HCT116 (cell line): ENCODE measurements at regions not wholly inside any gene's neighbourhood (a gene's known extent, or its start where the extent isn't known, plus 50 kb on each side); places are given as distances from the start of the nearest gene placed in this dataset.

Experiments used
- ATAC-seq: fragments of 200-7000 bp; cut with Tn5 transposase; 2 replicates; pipeline ENCODE4 v1.9.1; 2020; ENCODE audit warnings: mild to moderate bottlenecking, moderate library complexity
- BruUV-seq: library from RNA; stranded (reverse); fragments of 400-500 nt; replicated peaks from 2 replicates; lab custom pipeline; 2021; lab: Mats Ljungman, UMichigan
- CTCF ChIA-PET: fragments of 300-600 bp; sonication (Branson Sonifier 250); formaldehyde crosslinking; loops from one replicate; lab custom pipeline; 2021; ENCODE audit warnings: antibody characterized with exemption; lab: Charles Lee
- POLR2A ChIA-PET: fragments of 300-600, 350-600 bp; sonication (Branson Sonifier 250); formaldehyde crosslinking; loops from one replicate; lab custom pipeline; 2021; ENCODE audit warnings: antibody characterized with exemption; lab: Charles Lee
- RAD21 ChIA-PET, 2 experiments: fragments of 300-600 bp; sonication (Branson Sonifier 250); formaldehyde crosslinking; loops; one replicate each; lab custom pipeline; 2023; ENCODE audit warnings: low total read pairs in 2 of 2; ENCODE audit not compliant: uncharacterized antibody in 2 of 2, unreplicated experiment in 2 of 2, low non-redundant PET in 1 of 2; lab: Charles Lee
- DNase-seq: peaks from one replicate; pipeline ENCODE4 v3.0.0-alpha.2; 2010; ENCODE audit warnings: low read depth, low spot score
- H2AFZ ChIP-seq: fragments of 200-600 bp; shearing (Covaris generic), sonication (generic); 2 replicates; pipeline ENCODE4 v1.6.1; 2017; ENCODE audit warnings: low read depth, mixed run types, mixed read lengths, antibody characterized with exemption, low read length; ENCODE audit not compliant: poor library complexity, severe bottlenecking
- H3K27ac ChIP-seq: 2 replicates; pipeline ENCODE4 v1.5.1; 2012; ENCODE audit warnings: low read depth, low read length
- H3K27me3 ChIP-seq: fragments of 200-600 bp; sonication (generic); 2 replicates; pipeline ENCODE4 v1.6.1; 2016; ENCODE audit warnings: mixed run types, low read length, mixed read lengths; ENCODE audit not compliant: insufficient read depth
- H3K36me3 ChIP-seq, 2 experiments: fragments of 200-500 bp in 1 of 2; fragments of 200-600 bp in 1 of 2; sonication (Bioruptor generic) in 1 of 2; sonication (generic) in 1 of 2; 2 replicates each; pipeline versions ENCODE4 v1.5.1 to v1.6.1; 2014 to 2016; ENCODE audit warnings: low read length in 2 of 2, inconsistent platforms in 1 of 2, mixed read lengths in 1 of 2, mixed run types in 1 of 2; ENCODE audit not compliant: insufficient read depth in 2 of 2, control insufficient read depth in 1 of 2
- H3K4me1 ChIP-seq, 2 experiments: fragments of 200-600 bp in 1 of 2; sonication (generic) in 1 of 2; 2 replicates each; pipeline versions ENCODE4 v1.5.1 to v1.6.1; 2012 to 2017; ENCODE audit warnings: low read length in 2 of 2, inconsistent platforms in 1 of 2, mild to moderate bottlenecking in 1 of 2, mixed read lengths in 1 of 2, mixed run types in 1 of 2, moderate library complexity in 1 of 2; ENCODE audit not compliant: insufficient read depth in 2 of 2, control insufficient read depth in 1 of 2
- H3K4me2 ChIP-seq: fragments of 200-600 bp; sonication (generic); 2 replicates; pipeline ENCODE4 v1.6.1; 2017; ENCODE audit warnings: mixed run types, low read length, mixed read lengths
- H3K4me3 ChIP-seq, 2 experiments: fragments of 200-600 bp in 1 of 2; sonication (generic) in 1 of 2; replicated peaks in 1 of 2; 2 replicates each; pipeline ENCODE4 v1.5.1; 2011 to 2016; ENCODE audit warnings: low read length in 2 of 2, control low read depth in 1 of 2, low read depth in 1 of 2, mild to moderate bottlenecking in 1 of 2, mixed read lengths in 1 of 2, mixed run types in 1 of 2
- H3K79me2 ChIP-seq: fragments of 200-600 bp; sonication (generic); 2 replicates; pipeline ENCODE4 v1.6.1; 2017; ENCODE audit warnings: mild to moderate bottlenecking, mixed run types, low read length, moderate library complexity, mixed read lengths; ENCODE audit not compliant: insufficient read depth
- H3K9ac ChIP-seq: fragments of 200-600 bp; sonication (generic); 2 replicates; pipeline ENCODE4 v1.6.1; 2016; ENCODE audit warnings: low read length, mixed read lengths
- H3K9me2 ChIP-seq: fragments of 200-600 bp; sonication (generic), shearing (Covaris generic); 2 replicates; pipeline ENCODE4 v1.6.1; 2017; ENCODE audit warnings: mixed run types, mild to moderate bottlenecking, moderate library complexity; ENCODE audit not compliant: insufficient read depth
- H3K9me3 ChIP-seq, 2 experiments: fragments of 200-500 bp in 1 of 2; fragments of 200-600 bp in 1 of 2; sonication (Bioruptor generic) in 1 of 2; sonication (generic) in 1 of 2; 2 replicates each; pipeline ENCODE4 v1.6.1; 2014 to 2017; ENCODE audit warnings: low read length in 2 of 2, mixed read lengths in 2 of 2, inconsistent platforms in 1 of 2, low read depth in 1 of 2, mild to moderate bottlenecking in 1 of 2, mixed run types in 1 of 2, moderate library complexity in 1 of 2; ENCODE audit not compliant: control insufficient read depth in 1 of 2, insufficient read depth in 1 of 2
- H4K20me1 ChIP-seq: fragments of 200-600 bp; sonication (generic), shearing (Covaris generic); 2 replicates; pipeline ENCODE4 v1.6.1; 2017; ENCODE audit warnings: mixed run types, mild to moderate bottlenecking, moderate library complexity; ENCODE audit not compliant: insufficient read depth
- CBX3 ChIP-seq: IDR thresholded peaks from 2 replicates; pipeline ENCODE4 v1.6.1; 2012; ENCODE audit warnings: low read depth
- FOSL1 ChIP-seq: IDR thresholded peaks from 2 replicates; pipeline ENCODE4 v1.6.1; 2012; ENCODE audit warnings: low read depth
- JUND ChIP-seq: IDR thresholded peaks from 2 replicates; pipeline ENCODE4 v1.6.1; 2012
- YY1 ChIP-seq: IDR thresholded peaks from 2 replicates; pipeline ENCODE4 v1.6.1; 2011; ENCODE audit warnings: low read length, low read depth, moderate library complexity, mild to moderate bottlenecking; ENCODE audit not compliant: insufficient replicate concordance; ENCODE audit errors: extremely low read depth
- intact Hi-C: fragments of 100-400 bp; cut with micrococcal nuclease; formaldehyde crosslinking; loops from 2 replicates; pipeline ENCODE4 v1.10.0; 2022
- TF ChIP-seq, protein P1 (sequence below): IDR thresholded peaks from 2 replicates; pipeline ENCODE4 v1.6.1; 2011; ENCODE audit warnings: mild to moderate bottlenecking, low read length, moderate library complexity; ENCODE audit not compliant: insufficient replicate concordance; ENCODE audit errors: extremely low read depth
- TF ChIP-seq, protein P2 (sequence below): IDR thresholded peaks from 2 replicates; pipeline ENCODE4 v1.6.1; 2012
- TF ChIP-seq, protein P3 (sequence below): IDR thresholded peaks from 2 replicates; pipeline ENCODE4 v1.6.1; 2012
- TF ChIP-seq, protein P4 (sequence below), 3 experiments: fragments of 200-600 bp in 1 of 3; sonication (generic) in 1 of 3; IDR thresholded peaks in 2 of 3; conservative IDR thresholded peaks in 1 of 3; 2 replicates each; pipeline ENCODE4 v1.5.1; 2012 to 2017; ENCODE audit warnings: low read depth in 2 of 3, low read length in 2 of 3, antibody characterized with exemption in 1 of 3, borderline replicate concordance in 1 of 3, control low read depth in 1 of 3, mild to moderate bottlenecking in 1 of 3, mixed read lengths in 1 of 3, mixed run types in 1 of 3, moderate library complexity in 1 of 3; ENCODE audit not compliant: insufficient read depth in 1 of 3

DNA sequence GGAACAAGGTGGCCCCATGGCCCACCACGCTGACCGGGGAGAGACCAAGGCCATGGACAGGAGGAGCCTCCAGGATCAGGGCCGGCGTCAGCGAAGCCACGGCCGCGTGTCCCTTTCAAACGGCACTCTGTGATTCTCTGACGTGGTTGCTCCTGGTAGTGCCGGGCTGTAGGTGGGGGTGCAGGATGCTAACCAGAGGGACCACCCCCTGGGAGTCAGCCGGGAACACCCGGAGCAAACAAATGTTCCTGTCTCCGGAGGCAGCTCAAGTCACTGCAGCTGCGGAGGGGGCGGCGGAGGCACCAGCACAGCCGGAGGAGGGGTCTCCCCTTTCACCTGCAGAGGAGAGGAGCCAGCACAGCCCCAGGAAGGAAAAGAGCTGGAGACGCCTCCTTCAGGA lies 750.6 kb upstream of the SALL3 start:
- Histone ChIP-seq H3K4me2 (no peak overlapping the region), H3K4me3 (no peak overlapping the region), H3K79me2 (no peaks in the 10 kb centered on the region), H3K9me3 (peaks cover 7 to 16% of the 10 kb centered on the region in 2 experiments; a peak in 2 of 4 replicates), H3K4me1 (no peaks in the 10 kb centered on the region), H4K20me1 (no peaks in the 10 kb centered on the region), H3K9ac (no peak overlapping the region)
- no peak for ATAC-seq
- intact Hi-C loops, result no loop called here
- CTCF ChIA-PET, result no interaction called here
- RAD21 ChIA-PET, result no interaction called here
- POLR2A ChIA-PET, result no interaction called here
- TF ChIP-seq, protein P1, sequence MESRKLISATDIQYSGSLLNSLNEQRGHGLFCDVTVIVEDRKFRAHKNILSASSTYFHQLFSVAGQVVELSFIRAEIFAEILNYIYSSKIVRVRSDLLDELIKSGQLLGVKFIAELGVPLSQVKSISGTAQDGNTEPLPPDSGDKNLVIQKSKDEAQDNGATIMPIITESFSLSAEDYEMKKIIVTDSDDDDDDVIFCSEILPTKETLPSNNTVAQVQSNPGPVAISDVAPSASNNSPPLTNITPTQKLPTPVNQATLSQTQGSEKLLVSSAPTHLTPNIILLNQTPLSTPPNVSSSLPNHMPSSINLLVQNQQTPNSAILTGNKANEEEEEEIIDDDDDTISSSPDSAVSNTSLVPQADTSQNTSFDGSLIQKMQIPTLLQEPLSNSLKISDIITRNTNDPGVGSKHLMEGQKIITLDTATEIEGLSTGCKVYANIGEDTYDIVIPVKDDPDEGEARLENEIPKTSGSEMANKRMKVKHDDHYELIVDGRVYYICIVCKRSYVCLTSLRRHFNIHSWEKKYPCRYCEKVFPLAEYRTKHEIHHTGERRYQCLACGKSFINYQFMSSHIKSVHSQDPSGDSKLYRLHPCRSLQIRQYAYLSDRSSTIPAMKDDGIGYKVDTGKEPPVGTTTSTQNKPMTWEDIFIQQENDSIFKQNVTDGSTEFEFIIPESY, result no peak
- TF ChIP-seq, protein P2, sequence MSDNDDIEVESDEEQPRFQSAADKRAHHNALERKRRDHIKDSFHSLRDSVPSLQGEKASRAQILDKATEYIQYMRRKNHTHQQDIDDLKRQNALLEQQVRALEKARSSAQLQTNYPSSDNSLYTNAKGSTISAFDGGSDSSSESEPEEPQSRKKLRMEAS, result no peak
- TF ChIP-seq CBX3 (no peak), JUND (no peak), YY1 (no peak), FOSL1 (no peak)
- TF ChIP-seq, protein P3, sequence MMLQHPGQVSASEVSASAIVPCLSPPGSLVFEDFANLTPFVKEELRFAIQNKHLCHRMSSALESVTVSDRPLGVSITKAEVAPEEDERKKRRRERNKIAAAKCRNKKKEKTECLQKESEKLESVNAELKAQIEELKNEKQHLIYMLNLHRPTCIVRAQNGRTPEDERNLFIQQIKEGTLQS, result no peak
- TF ChIP-seq, protein P4, sequence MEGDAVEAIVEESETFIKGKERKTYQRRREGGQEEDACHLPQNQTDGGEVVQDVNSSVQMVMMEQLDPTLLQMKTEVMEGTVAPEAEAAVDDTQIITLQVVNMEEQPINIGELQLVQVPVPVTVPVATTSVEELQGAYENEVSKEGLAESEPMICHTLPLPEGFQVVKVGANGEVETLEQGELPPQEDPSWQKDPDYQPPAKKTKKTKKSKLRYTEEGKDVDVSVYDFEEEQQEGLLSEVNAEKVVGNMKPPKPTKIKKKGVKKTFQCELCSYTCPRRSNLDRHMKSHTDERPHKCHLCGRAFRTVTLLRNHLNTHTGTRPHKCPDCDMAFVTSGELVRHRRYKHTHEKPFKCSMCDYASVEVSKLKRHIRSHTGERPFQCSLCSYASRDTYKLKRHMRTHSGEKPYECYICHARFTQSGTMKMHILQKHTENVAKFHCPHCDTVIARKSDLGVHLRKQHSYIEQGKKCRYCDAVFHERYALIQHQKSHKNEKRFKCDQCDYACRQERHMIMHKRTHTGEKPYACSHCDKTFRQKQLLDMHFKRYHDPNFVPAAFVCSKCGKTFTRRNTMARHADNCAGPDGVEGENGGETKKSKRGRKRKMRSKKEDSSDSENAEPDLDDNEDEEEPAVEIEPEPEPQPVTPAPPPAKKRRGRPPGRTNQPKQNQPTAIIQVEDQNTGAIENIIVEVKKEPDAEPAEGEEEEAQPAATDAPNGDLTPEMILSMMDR (IDR thresholded peaks at IDR 0.05 in 2 of 3, conservative IDR thresholded peaks at IDR 0.05 in 1 of 3; ENCODE audit: borderline replicate concordance in 1 of 3, insufficient read depth in 1 of 3, low read depth in 2 of 3, low read length in 2 of 3), result no peak
- TF ChIP-seq, all 23 proteins: peak for 0
- no peak for DNase-seq
- no peaks in the 10 kb centered on the region for H3K36me3 ChIP-seq
- H3K9me2 ChIP-seq, result no peaks in the 10 kb centered on the region
- no peaks in the 10 kb centered on the region for H3K27me3 ChIP-seq
- no peak overlapping the region for H2AFZ ChIP-seq
- no peak overlapping the region for H3K27ac ChIP-seq
- no TSS peak for BruUV-seq
